Hematopoietic multipotent progenitor cell treated with erythropoietin and hydrocortisone succinate and interleukin-3 and kit ligand, for 6 days (in vitro differentiated cells): ENCODE measurements at regions not wholly inside any gene's neighbourhood (a gene's known extent, or its start where the extent isn't known, plus 50 kb on each side); places are given as distances from the start of the nearest gene placed in this dataset.
"Not testable (repeated sequence)": the region's sequence is repeated elsewhere in the genome, so short reads cannot be mapped to it uniquely, and the experiment has no call there.

Experiments used
- DNase-seq: peaks from one replicate; pipeline ENCODE4 v3.0.0-alpha.2; 2015

GRCh38 chr10:84876116-84876999 is 548.0 kb downstream of the CCSER2 start:
- no peak for DNase-seq

- no peak for DNase-seq
Measured at GRCh38 chr10:84879991-84880390, 551.6 kb downstream of the CCSER2 start.

GRCh38 chr10:84881696-84882095 is 553.3 kb downstream of the CCSER2 start:
- not testable (repeated sequence) for DNase-seq

DNA sequence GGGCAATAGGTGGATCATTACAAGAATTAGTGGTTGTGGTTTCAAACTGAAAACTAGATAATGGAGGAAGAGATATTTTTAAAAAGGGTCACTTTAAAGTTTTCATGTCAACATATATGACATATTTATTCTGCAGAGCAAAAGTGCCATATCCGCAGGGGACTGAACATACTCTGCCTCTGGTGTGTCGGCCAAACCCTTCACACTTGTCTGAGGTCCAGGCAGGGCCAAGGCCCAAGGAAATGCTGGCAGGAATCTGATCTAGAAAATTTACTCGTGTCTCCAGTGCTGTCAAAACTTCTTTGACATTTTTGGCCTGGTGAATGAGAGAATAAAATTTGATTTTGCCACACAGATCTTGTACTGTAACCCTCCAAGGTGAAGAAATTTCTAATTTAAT is 562.3 kb downstream of the CCSER2 start:
- no peak for DNase-seq

GRCh38 chr10:84891631-84892030 is 563.2 kb downstream of the CCSER2 start:
- DNase-seq = no peak

DNA sequence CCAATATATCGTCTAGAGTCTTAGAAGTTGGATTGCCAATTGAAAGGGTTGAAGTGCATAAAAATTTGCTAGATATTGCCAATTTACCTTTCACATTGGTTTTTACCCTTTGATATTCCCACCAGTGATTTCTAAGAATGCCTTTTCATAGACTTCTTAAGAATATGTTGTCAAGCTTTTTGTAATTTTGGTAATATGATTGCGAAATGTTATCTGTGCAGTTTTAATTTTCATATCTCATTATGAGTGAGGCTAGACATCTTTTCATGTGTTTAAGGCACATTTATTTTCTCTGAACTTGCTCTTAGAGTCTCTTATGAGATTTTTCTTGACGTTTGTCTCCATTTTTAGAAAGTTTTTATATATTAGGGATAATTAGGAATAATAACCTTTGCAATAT is 567.2 kb downstream of the CCSER2 start:
- no peak for DNase-seq

DNA sequence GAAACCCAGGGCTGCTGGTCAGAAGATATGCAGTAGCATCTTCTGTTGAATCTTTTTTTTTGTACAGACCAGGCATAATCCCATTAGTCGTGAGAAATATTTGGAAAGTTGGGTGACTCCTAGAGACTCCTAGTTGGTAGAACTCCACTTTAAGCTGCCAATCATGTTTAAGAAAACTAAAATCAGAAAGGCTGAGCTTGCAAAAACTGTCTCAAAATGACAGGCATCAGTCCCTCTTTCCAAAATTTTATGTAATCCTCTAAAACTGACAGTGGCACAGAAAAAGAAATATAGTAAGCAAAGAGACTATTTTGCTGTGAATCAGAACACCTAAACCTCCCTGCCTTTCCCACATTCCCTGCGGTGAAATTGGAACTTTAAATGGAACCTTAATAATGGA is 568.5 kb downstream of the CCSER2 start:
- DNase-seq = no peak

GRCh38 chr10:84899268-84899667 is 570.9 kb downstream of the CCSER2 start:
- DNase-seq = no peak

- no peak for DNase-seq
Measured at GRCh38 chr10:84900141-84900540, 571.8 kb downstream of the CCSER2 start.

GRCh38 chr10:84901885-84902284 is 573.5 kb downstream of the CCSER2 start:
- no peak for DNase-seq

- no peak for DNase-seq
Measured at GRCh38 chr10:84902553-84902952, 574.2 kb downstream of the CCSER2 start.

GRCh38 chr10:84903320-84903719 is 574.9 kb downstream of the CCSER2 start:
- DNase-seq = no peak

DNA sequence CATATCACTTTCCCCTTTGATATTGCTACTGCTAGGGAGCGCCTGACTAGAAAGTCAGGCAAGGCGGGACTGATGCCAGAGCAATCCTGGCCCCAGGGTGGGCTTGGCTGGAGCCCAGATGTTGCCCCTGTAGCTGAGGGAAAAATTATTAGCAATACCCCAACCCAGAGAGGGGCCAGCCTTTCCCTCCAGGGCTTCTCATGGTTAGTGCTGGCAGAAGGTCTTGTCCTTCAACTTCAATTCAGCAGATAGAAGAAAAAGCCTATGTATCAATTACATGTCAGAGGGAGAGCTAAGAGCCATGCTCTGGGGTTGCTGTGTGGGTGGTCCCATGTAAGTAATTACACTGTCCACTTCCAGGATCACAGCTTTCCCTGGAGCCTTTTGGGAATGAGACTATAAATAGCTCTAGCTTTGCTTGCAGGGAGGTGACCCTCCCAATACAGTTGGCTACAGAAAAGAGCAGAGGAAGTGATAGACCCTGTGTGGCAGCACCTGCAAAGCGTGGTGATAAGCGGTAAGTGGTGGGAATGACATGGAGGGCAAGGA is 579.1 kb downstream of the CCSER2 start:
- no peak for DNase-seq

DNA sequence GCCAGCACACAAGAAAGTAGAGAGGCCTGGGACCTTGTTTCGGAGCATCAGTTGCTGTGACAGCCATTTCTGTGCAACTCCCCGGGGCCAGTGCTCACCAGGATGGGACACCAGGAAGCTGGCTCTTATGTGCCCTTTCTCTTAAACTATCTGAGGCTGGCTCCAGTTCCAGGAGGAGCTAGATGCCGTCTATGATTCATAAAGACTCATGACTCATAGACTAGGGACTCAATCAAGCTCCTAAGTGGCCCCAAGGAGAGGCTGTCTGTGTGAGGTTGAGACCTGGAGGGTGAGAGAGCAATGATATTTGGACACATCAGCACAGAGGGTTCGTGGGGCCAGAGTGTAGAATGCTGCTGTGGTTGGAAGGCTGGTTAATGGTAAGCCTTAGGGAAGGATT is 580.1 kb downstream of the CCSER2 start:
- no peak for DNase-seq

DNA sequence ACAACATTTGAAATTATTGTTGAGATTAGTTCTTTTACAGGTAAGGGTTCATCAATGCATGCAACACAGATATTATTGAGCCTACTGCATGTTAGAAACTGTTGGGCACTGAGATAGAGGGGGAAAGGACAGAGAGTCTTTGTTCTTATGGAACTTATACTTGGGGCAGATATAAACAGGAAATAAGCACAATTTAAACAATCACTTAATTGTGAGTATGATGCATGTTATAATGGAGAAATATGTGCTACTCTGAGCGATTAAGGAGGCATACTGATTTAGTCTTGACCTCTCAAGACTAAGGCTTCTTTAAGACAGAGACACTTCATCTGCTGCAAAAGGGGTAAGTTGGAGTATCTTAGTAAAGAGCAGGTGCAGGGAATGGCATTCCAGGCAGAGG is 593.3 kb downstream of the CCSER2 start:
- DNase-seq = no peak

DNA sequence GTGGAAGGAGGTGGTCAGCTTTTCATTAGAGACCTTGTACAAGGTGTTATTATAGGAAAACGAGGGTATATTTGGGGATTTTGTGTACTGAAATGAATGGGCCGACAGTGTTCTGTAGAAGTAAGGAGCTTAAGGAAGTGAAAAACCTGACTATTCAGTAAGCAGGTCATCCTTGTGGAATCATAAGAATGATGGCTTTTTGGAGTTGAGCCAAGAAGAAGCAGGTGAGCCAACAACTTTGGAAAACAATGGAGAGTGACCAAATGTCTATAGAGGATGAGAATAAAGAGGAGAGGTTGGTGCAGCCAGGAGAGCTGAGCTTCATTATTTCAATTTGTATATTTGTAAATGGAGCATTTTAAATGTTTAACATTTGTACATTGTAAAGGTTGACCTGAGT is 595.7 kb downstream of the CCSER2 start:
- DNase-seq = no peak

- no peak for DNase-seq
Measured at GRCh38 chr10:84925495-84925894, 597.1 kb downstream of the CCSER2 start.

GRCh38 chr10:84933402-84933801 is 605.0 kb downstream of the CCSER2 start:
- DNase-seq = no peak

GRCh38 chr10:84935772-84936171 is 607.4 kb downstream of the CCSER2 start:
- no peak for DNase-seq

DNA sequence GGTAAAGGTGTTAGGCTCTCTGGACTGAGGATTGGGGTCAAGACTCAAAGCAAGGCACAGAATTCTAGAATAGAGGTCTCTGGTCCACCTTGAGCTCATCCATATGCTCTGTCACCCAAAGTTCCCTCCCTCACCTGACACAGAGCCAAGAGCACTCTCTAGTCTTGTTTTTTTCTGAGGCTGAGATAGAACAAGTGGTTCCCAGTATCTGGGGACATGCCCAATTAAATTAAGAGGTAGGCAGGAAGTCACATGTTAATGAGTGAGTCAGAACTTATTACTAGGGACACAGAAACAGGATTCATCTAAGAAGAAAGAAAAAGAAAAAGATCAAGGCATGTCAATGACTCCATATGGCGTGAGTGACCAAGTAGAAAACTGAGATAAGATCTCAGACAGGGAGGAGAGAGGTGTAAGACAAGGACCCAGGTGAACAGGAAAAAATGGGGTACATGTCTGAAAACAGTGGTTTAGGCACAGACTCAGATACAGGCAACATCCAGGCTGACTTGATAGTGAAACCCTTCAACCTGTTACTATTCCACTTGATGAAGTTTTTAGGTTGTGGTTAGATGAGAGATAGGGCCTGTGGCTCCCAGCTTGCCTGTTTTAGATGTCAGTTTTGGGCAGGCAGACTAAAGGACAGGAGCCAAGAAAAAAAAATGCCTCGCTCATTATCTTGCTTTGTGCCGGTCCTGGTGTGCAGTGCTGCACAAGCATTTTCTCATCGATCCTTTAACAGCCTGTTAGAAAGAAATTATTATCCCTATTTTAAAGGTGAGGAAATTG is 609.9 kb downstream of the CCSER2 start:
- no peak for DNase-seq

- DNase-seq = no peak
Measured at GRCh38 chr10:84943541-84943940, 615.2 kb downstream of the CCSER2 start.

DNA sequence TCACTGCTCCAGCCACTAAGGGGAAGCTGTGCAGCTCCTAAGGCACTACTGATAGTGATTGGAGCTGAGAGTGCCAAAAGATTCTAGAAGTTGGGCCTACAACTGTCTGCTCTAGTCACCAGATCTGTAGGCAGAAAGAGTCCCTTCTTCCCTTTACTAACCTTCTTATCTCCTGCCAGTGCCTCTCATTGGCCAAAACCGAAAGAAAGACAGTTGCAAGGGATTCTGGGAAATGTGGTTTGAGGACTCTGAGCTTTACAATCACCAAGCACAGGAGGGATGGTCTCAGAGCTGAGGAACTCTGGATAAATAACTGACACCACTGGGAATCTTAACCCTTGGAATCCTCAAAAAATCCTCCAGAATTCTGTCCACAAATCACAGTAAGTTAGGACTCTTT is 615.8 kb downstream of the CCSER2 start:
- DNase-seq = no peak

DNA sequence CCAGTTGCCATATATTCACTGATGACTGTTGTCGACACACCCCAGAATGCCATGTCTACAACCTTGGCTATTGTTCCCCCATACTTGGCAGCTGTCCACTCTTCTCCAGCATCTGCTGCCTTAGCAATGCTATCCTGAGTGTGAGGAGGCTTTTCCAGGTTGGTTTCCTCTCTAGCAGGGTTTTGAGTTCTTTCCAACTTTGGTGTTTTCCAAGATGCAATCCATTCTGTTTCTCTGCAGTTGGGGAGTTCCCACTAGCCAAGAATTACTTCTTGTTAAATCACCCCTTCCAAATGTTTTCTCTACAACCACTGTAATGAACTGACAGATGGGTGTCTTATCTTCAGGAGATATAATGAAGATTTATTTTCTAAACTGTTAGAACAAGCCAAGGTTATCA is 617.4 kb downstream of the CCSER2 start:
- DNase-seq = no peak

DNA sequence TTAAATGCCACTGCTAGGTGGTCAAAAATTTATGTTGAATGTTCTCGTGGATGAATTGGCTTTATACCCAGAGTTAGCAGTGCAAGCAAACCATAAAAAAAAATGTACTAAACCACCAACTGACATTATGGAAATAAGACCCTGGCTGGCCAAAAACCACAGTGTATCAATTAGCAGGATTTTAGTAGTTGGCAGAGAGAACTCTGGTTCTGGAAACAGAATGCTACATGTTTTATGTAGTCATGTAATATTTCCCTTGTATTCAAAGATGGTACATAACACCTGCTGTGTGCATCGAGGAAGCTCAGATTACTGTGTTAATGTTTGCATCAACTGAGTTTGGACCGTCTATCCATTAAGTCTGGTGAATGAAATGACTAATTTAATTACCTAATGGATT is 618.5 kb downstream of the CCSER2 start:
- no peak for DNase-seq
